ENCODE measurements at regions not wholly inside any gene's neighbourhood (a gene's known extent, or its start where the extent isn't known, plus 50 kb on each side); places are given as distances from the start of the nearest gene placed in this dataset.

DNA sequence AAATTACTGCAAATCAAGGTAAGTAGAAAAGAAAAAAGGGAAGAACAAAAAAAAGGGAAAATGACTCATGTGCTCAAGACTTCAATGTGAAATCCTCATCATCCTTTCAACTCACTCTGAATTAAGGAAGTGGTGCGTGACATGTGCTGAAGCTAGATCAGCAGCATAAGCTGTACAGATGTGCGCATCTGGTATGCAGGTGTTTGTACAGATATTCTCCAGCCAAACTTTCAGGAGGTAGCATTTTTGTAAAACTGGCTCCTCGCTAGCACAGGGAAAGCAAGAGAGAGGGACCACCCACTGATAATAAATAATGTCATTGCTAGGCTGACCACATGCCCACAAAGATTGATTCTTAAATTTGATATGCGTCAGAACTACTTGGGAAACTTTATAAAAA, 253.9 kb upstream of the RGMB start (continued):
- TF ChIP-seq ZNF133 (tag by site-specific recombination; IDR thresholded peaks at IDR 0.05) (no peak), ZNF555 (tag by site-specific recombination; conservative IDR thresholded peaks at IDR 0.05) (no peak), ZNF707 (tag by site-specific recombination; IDR thresholded peaks at IDR 0.05) (no peak)

DNA sequence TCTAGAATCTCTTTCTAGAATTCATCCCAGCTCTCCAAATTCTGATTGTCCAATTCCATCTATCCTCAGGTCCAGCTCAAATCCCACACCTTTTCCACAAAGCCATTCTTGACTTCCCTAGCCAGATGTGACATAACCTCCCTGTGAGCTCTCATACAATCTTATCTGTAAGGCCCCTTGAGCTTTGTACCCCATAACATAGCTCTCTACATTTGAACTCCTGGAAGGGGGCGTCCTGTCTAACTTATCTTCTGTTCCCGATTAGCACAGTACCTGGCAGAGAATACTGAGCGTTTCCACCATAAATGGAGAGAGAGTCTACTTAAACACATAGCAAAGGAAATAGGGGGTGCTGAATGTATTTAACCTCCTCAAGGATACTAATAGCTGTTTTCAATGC, 251.6 kb upstream of the RGMB start:
- ChIA-PET POLR2A (no interaction called here), CTCF (interaction anchor here (0.8 kb wide), 1 partner anchor 1291 kb away, joined by 3 read pairs; no protein-coding TSS in a partner anchor)
- no peak overlapping the region for H3K27ac ChIP-seq (ENCODE audit: extremely low read depth, low read depth, low read length)
- TF ChIP-seq ZNF302 (tag by site-specific recombination; IDR thresholded peaks at IDR 0.05; ENCODE audit: low read depth) (no peak), HOXC10 (CRISPR knock-in tag; IDR thresholded peaks at IDR 0.05) (no peak), ZNF621 (tag by site-specific recombination; IDR thresholded peaks at IDR 0.05) (no peak), ZNF416 (tag by site-specific recombination; IDR thresholded peaks at IDR 0.05) (no peak), REPIN1 (tag by site-specific recombination; IDR thresholded peaks at IDR 0.05; ENCODE audit: low read depth) (no peak), ZNF10 (tag by site-specific recombination; IDR thresholded peaks at IDR 0.05) (no peak), OVOL3 (tag by site-specific recombination; IDR thresholded peaks at IDR 0.05) (no peak), ZNF561 (tag by site-specific recombination; IDR thresholded peaks at IDR 0.05; ENCODE audit: borderline replicate concordance) (no peak), ZNF600 (tag by site-specific recombination; IDR thresholded peaks at IDR 0.05) (no peak), ZSCAN23 (tag by site-specific recombination; IDR thresholded peaks at IDR 0.05) (no peak), ZSCAN16 (tag by site-specific recombination; IDR thresholded peaks at IDR 0.05) (no peak), ZNF292 (tag by site-specific recombination; IDR thresholded peaks at IDR 0.05; ENCODE audit: borderline replicate concordance, low read depth) (no peak), KLF9 (tag by site-specific recombination; IDR thresholded peaks at IDR 0.05; ENCODE audit: low read depth) (no peak), ZNF426 (tag by site-specific recombination; IDR thresholded peaks at IDR 0.05) (no peak)
- TF ChIP-seq, protein P1, sequence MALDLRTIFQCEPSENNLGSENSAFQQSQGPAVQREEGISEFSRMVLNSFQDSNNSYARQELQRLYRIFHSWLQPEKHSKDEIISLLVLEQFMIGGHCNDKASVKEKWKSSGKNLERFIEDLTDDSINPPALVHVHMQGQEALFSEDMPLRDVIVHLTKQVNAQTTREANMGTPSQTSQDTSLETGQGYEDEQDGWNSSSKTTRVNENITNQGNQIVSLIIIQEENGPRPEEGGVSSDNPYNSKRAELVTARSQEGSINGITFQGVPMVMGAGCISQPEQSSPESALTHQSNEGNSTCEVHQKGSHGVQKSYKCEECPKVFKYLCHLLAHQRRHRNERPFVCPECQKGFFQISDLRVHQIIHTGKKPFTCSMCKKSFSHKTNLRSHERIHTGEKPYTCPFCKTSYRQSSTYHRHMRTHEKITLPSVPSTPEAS (tag by site-specific recombination; IDR thresholded peaks at IDR 0.05): no peak
- no peaks in the 10 kb centered on the region for H3K36me3 ChIP-seq (ENCODE audit: control insufficient read depth in 2 of 2, insufficient read depth in 1 of 2, low read length in 2 of 2)
- no peaks in the 10 kb centered on the region for H3K4me1 ChIP-seq (ENCODE audit: control insufficient read depth, insufficient read depth, low read length)
- H3K4me3 ChIP-seq (ENCODE audit: low read depth, low read length): no peak overlapping the region
- no peaks in the 10 kb centered on the region for H3K9me3 ChIP-seq (ENCODE audit: control insufficient read depth, insufficient read depth, low read depth, low read length)

DNA sequence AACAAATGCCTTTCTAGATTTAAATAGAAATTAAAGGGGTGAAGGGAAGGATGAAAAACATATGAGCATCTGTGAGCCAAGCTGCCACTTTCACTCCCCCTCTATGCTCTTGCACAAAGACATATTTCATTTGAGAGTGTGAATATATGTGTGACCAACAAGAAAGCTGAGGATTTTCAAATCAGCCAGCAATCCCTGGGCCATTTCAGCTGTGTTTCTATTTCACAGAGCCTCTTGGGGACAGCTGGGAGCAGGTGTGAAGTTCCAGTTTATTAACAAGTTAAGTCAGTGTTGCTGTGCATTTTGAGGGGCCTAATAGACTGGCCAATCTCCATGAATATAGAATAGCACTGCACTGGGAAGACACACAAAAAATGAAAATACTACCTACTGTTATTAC, 248.7 kb upstream of the RGMB start:
- Histone ChIP-seq H3K9me3 (ENCODE audit: control insufficient read depth, insufficient read depth, low read depth, low read length) (no peaks in the 10 kb centered on the region), H3K36me3 (ENCODE audit: control insufficient read depth in 2 of 2, insufficient read depth in 1 of 2, low read length in 2 of 2) (no peaks in the 10 kb centered on the region), H3K4me1 (ENCODE audit: control insufficient read depth, insufficient read depth, low read length) (no peaks in the 10 kb centered on the region), H3K27ac (ENCODE audit: extremely low read depth, low read depth, low read length) (no peak overlapping the region), H3K4me3 (ENCODE audit: low read depth, low read length) (no peak overlapping the region)
- TF ChIP-seq ZNF391 (tag by site-specific recombination; IDR thresholded peaks at IDR 0.05; ENCODE audit: borderline replicate concordance, low read depth) (no peak), KLF1 (tag by site-specific recombination; IDR thresholded peaks at IDR 0.05) (no peak), ZNF274 (IDR thresholded peaks at IDR 0.05; ENCODE audit: low read length) (no peak), ZNF274 (tag by site-specific recombination; IDR thresholded peaks at IDR 0.05; ENCODE audit: borderline replicate concordance) (no peak), ZNF23 (tag by site-specific recombination; IDR thresholded peaks at IDR 0.05; ENCODE audit: borderline replicate concordance) (no peak), ZNF302 (tag by site-specific recombination; IDR thresholded peaks at IDR 0.05; ENCODE audit: low read depth) (no peak)
- TF ChIP-seq, protein P2, sequence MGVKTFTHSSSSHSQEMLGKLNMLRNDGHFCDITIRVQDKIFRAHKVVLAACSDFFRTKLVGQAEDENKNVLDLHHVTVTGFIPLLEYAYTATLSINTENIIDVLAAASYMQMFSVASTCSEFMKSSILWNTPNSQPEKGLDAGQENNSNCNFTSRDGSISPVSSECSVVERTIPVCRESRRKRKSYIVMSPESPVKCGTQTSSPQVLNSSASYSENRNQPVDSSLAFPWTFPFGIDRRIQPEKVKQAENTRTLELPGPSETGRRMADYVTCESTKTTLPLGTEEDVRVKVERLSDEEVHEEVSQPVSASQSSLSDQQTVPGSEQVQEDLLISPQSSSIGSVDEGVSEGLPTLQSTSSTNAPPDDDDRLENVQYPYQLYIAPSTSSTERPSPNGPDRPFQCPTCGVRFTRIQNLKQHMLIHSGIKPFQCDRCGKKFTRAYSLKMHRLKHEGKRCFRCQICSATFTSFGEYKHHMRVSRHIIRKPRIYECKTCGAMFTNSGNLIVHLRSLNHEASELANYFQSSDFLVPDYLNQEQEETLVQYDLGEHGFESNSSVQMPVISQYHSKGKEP (tag by site-specific recombination; IDR thresholded peaks at IDR 0.05): no peak
- ChIA-PET CTCF (no interaction called here), POLR2A (no interaction called here)
